PC-9 (cell line): ENCODE measurements at regions not wholly inside any gene's neighbourhood (a gene's known extent, or its start where the extent isn't known, plus 50 kb on each side); places are given as distances from the start of the nearest gene placed in this dataset.

ENCODE experiments used
- BruUV-seq: library from RNA; stranded (reverse); fragments of 400-500 nt; replicated peaks from 2 replicates; lab custom pipeline; 2021; lab: Mats Ljungman, UMichigan
- CTCF ChIA-PET: fragments of 300-600 bp; sonication (Branson Sonifier 250); formaldehyde crosslinking; loops from one replicate; lab custom pipeline; 2022; ENCODE audit warnings: antibody characterized with exemption; lab: Charles Lee
- POLR2A ChIA-PET: fragments of 300-600 bp; sonication (Branson Sonifier 250); formaldehyde crosslinking; loops from one replicate; lab custom pipeline; 2022; ENCODE audit warnings: antibody characterized with exemption; ENCODE audit not compliant: unreplicated experiment; lab: Charles Lee
- DNase-seq, 2 experiments: peaks; one replicate each; pipeline versions ENCODE4 v3.0.0 to v3.0.0-alpha.2; 2015 to 2022; ENCODE audit warnings: mixed read lengths in 1 of 2
- H2AFZ ChIP-seq: fragments of 200-600 bp; sonication (generic); 2 replicates; pipeline ENCODE4 v1.8.1; 2017; ENCODE audit warnings: antibody characterized with exemption
- H3F3A ChIP-seq: fragments of 200-600 bp; sonication (generic); 2 replicates; pipeline ENCODE4 v1.8.1; 2017; ENCODE audit warnings: antibody characterized with exemption, mild to moderate bottlenecking, low read depth; ENCODE audit not compliant: insufficient read depth
- H3K27ac ChIP-seq: fragments of 200-600 bp; sonication (generic); 2 replicates; pipeline ENCODE4 v1.6.1; 2016; ENCODE audit warnings: mixed run types
- H3K27me3 ChIP-seq: fragments of 200-600 bp; sonication (generic); 2 replicates; pipeline ENCODE4 v1.6.1; 2016; ENCODE audit warnings: low read depth, mixed run types; ENCODE audit not compliant: insufficient read depth
- H3K36me3 ChIP-seq: fragments of 200-600 bp; sonication (generic); 2 replicates; pipeline ENCODE4 v1.6.1; 2016; ENCODE audit warnings: low read depth, mixed run types
- H3K4me1 ChIP-seq: fragments of 200-600 bp; sonication (generic); replicated peaks from 2 replicates; pipeline ENCODE4 v1.6.1; 2016; ENCODE audit warnings: mixed run types; ENCODE audit not compliant: insufficient read depth
- H3K4me2 ChIP-seq: fragments of 200-600 bp; sonication (generic); 2 replicates; pipeline ENCODE4 v1.6.1; 2017; ENCODE audit warnings: mixed run types
- H3K4me3 ChIP-seq: fragments of 200-600 bp; sonication (generic); 2 replicates; pipeline ENCODE4 v1.6.1; 2016; ENCODE audit warnings: mixed run types
- H3K79me2 ChIP-seq: fragments of 200-600 bp; sonication (generic); 2 replicates; pipeline ENCODE4 v1.6.1; 2017; ENCODE audit warnings: low read depth, mixed run types
- H3K9me2 ChIP-seq: fragments of 200-600 bp; sonication (generic); 2 replicates; pipeline ENCODE4 v1.8.1; 2017; ENCODE audit warnings: mild to moderate bottlenecking; ENCODE audit not compliant: insufficient read depth
- H3K9me3 ChIP-seq: fragments of 200-600 bp; sonication (generic); 2 replicates; pipeline ENCODE4 v1.8.1; 2016; ENCODE audit warnings: low read depth; ENCODE audit not compliant: insufficient read depth
- H4K20me1 ChIP-seq: fragments of 200-600 bp; sonication (generic); 2 replicates; pipeline ENCODE4 v1.8.1; 2017; ENCODE audit not compliant: insufficient read depth
- EZH2 ChIP-seq: fragments of 200-600 bp; sonication (generic); IDR thresholded peaks from 2 replicates; pipeline ENCODE4 v1.8.0; 2017; ENCODE audit warnings: antibody characterized with exemption, low read depth
- intact Hi-C: fragments of 100-400 bp; cut with micrococcal nuclease; formaldehyde crosslinking; loops from one replicate; pipeline ENCODE4 v1.10.0; 2022; ENCODE audit not compliant: unreplicated experiment
- TF ChIP-seq, protein P1 (sequence below): fragments of 200-600 bp; sonication (generic); conservative IDR thresholded peaks from 2 replicates; pipeline ENCODE4 v1.6.1; 2017; ENCODE audit warnings: mixed run types, antibody characterized with exemption, mild to moderate bottlenecking, moderate library complexity

DNA sequence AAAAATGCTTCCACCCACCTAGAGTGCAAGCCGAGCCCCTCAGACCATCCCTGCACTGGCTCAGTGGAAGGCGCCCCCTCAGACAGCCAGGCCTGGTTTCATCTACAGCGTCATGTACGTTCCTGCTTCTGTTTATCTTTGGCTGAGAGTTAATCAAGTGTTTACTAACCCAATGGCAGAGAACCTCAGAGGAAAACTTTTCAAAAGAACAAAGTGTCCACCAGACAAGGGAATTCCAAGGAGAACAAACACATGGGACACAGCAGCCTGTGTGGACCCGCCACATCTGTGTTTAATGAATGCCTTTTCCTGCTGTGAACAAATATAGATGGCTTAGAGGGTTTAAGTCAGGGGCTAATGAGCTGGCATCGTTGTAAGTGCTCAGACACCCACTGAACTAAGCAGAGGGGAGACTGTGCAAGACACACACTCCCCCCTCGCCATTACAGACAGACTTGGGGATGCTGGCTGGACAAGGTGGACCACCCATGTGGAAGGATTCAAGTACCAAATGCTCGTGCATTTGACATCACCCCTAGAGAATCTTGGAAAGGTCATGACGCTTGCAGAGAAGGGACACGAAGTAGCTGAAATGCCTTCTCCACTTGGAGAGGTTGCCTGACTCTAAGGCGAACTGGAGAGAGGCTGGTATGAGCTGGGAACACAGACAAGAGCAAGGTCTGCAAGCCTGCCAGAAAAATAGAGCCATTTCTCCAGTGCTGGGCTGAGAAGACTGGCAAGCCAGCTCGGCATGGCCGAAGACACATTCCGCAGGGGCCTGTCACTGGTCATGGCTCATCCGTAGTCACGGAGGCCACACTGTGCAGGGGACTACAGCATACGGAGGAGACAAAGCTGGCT is 53.5 kb upstream of the NXT1 start:
- H3K27ac ChIP-seq, result no peak overlapping the region
- no peaks in the 10 kb centered on the region for H3K79me2 ChIP-seq
- CTCF ChIA-PET, result no interaction called here

DNA sequence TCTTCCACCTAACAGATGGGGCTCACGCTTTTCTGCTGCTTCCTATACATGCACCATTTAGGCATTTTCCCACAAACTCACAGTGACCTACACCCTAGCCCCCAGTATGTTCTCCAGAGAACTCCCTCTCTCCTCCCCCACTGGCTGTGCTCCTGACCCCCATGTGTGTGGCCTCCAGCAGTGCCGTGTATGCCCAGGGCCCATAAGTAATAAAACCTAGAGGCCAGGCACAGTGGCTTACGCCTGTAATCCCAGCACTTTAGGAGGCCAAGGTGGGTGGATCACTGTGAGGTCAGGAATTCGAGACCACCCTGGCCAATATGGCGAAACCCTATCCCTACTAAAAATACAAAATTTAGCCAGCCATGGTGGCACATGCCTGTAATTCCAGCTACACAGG is 54.7 kb upstream of the NXT1 start:
- Histone ChIP-seq H2AFZ (no peak overlapping the region), H3F3A (no peaks in the 10 kb centered on the region), H3K4me1 (no peaks in the 10 kb centered on the region), H3K27ac (no peak overlapping the region), H3K4me3 (no peak overlapping the region), H3K9me2 (no peaks in the 10 kb centered on the region), H3K36me3 (no peaks in the 10 kb centered on the region), H3K27me3 (peaks cover 12% of the 10 kb centered on the region), H4K20me1 (no peaks in the 10 kb centered on the region), H3K9me3 (no peaks in the 10 kb centered on the region), H3K79me2 (no peaks in the 10 kb centered on the region), H3K4me2 (no peak overlapping the region)
- TF ChIP-seq, protein P1, sequence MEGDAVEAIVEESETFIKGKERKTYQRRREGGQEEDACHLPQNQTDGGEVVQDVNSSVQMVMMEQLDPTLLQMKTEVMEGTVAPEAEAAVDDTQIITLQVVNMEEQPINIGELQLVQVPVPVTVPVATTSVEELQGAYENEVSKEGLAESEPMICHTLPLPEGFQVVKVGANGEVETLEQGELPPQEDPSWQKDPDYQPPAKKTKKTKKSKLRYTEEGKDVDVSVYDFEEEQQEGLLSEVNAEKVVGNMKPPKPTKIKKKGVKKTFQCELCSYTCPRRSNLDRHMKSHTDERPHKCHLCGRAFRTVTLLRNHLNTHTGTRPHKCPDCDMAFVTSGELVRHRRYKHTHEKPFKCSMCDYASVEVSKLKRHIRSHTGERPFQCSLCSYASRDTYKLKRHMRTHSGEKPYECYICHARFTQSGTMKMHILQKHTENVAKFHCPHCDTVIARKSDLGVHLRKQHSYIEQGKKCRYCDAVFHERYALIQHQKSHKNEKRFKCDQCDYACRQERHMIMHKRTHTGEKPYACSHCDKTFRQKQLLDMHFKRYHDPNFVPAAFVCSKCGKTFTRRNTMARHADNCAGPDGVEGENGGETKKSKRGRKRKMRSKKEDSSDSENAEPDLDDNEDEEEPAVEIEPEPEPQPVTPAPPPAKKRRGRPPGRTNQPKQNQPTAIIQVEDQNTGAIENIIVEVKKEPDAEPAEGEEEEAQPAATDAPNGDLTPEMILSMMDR, result no peak
- no peak for TF ChIP-seq EZH2
- ChIA-PET CTCF (no interaction called here), POLR2A (no interaction called here)
- intact Hi-C loops, result no loop called here
- no TSS peak for BruUV-seq
- DNase-seq, result no peak

More for the DNA sequence above, 53.5 kb upstream of the NXT1 start:
- no peaks in the 10 kb centered on the region for H3K9me2 ChIP-seq
- peaks cover 24% of the 10 kb centered on the region for H3K27me3 ChIP-seq
- H3K4me3 ChIP-seq, result no peak overlapping the region
- intact Hi-C loops, result no loop called here
- H3K36me3 ChIP-seq, result no peaks in the 10 kb centered on the region
- POLR2A ChIA-PET, result no interaction called here
- no peak overlapping the region for H2AFZ ChIP-seq
- H3K4me1 ChIP-seq, result no peaks in the 10 kb centered on the region
- no peaks in the 10 kb centered on the region for H4K20me1 ChIP-seq
- TF ChIP-seq EZH2, result no peak
- TF ChIP-seq, protein P1, result no peak
- H3K9me3 ChIP-seq, result no peaks in the 10 kb centered on the region
- no peaks in the 10 kb centered on the region for H3F3A ChIP-seq
- BruUV-seq, result no TSS peak
- H3K4me2 ChIP-seq, result no peak overlapping the region
- no peak for DNase-seq

DNA sequence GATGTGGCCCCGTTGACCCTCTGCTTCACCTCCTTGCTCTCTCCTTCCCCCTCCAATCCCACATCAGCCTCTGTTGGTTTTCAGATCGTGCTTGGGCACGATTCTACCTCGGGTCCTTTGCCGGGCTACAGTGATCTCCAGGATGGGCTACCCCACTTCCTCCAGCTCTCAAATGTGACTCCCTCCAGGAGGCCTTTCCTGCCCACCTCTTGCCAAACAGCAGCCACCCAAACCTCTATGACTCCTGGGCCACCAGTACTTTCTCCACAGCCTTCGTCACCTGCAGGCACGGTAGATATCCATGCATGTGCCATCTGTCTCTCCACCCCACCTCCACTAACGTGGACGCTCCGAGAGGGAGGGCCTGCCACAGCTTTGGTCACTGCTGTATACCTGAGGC is 55.9 kb upstream of the NXT1 start:
- Histone ChIP-seq H3K27ac (no peak overlapping the region), H2AFZ (no peak overlapping the region), H4K20me1 (no peaks in the 10 kb centered on the region), H3K4me1 (no peaks in the 10 kb centered on the region), H3F3A (no peaks in the 10 kb centered on the region), H3K4me2 (no peak overlapping the region), H3K27me3 (peaks cover 11% of the 10 kb centered on the region), H3K79me2 (no peaks in the 10 kb centered on the region), H3K9me2 (no peaks in the 10 kb centered on the region), H3K36me3 (no peaks in the 10 kb centered on the region), H3K9me3 (no peaks in the 10 kb centered on the region), H3K4me3 (no peak overlapping the region)
- intact Hi-C loops, result no loop called here
- ChIA-PET CTCF (interaction anchor here (0.7 kb wide), 1 partner anchor 63 kb away, joined by 3 read pairs; no protein-coding TSS in a partner anchor), POLR2A (no interaction called here)
- BruUV-seq, result no TSS peak
- TF ChIP-seq, protein P1, result no peak
- no peak for TF ChIP-seq EZH2
- DNase-seq, result no peak
